H4 (cell line): ENCODE measurements at regions not wholly inside any gene's neighbourhood (a gene's known extent, or its start where the extent isn't known, plus 50 kb on each side); places are given as distances from the start of the nearest gene placed in this dataset.
"Not testable (repeated sequence)": the region's sequence is repeated elsewhere in the genome, so short reads cannot be mapped to it uniquely, and the experiment has no call there.

Experiments
- DNase-seq: peaks from one replicate; pipeline ENCODE4 v3.0.0-alpha.2; 2015; ENCODE audit warnings: low spot score

- no peak for DNase-seq
Measured at GRCh38 chr11:109480251-109480650, 58.3 kb downstream of the C11orf87 start.

GRCh38 chr11:109486129-109486528, 64.1 kb downstream of the C11orf87 start:
- DNase-seq = no peak

GRCh38 chr11:109490953-109491635, 69.1 kb downstream of the C11orf87 start:
- no peak for DNase-seq

- DNase-seq = no peak
Measured at GRCh38 chr11:109506115-109506514, 84.1 kb downstream of the C11orf87 start.

- DNase-seq = no peak
Measured at GRCh38 chr11:109507331-109507730, 85.3 kb downstream of the C11orf87 start.

- DNase-seq = no peak
Measured at GRCh38 chr11:109507836-109508561, 86.0 kb downstream of the C11orf87 start.

- no peak for DNase-seq
Measured at GRCh38 chr11:109508943-109509342, 87.0 kb downstream of the C11orf87 start.

- no peak for DNase-seq
Measured at GRCh38 chr11:109510316-109510715, 88.3 kb downstream of the C11orf87 start.

GRCh38 chr11:109511598-109511997, 89.6 kb downstream of the C11orf87 start:
- DNase-seq = no peak

GRCh38 chr11:109512249-109512648, 90.3 kb downstream of the C11orf87 start:
- DNase-seq = no peak

GRCh38 chr11:109512680-109513079, 90.7 kb downstream of the C11orf87 start:
- no peak for DNase-seq

GRCh38 chr11:109514313-109515018, 92.5 kb downstream of the C11orf87 start:
- no peak for DNase-seq

- no peak for DNase-seq
Measured at GRCh38 chr11:109519253-109519652, 97.3 kb downstream of the C11orf87 start.

GRCh38 chr11:109521571-109522086, 99.6 kb downstream of the C11orf87 start:
- DNase-seq = no peak

GRCh38 chr11:109522116-109522755, 100.2 kb downstream of the C11orf87 start:
- DNase-seq = no peak

- DNase-seq = not testable (repeated sequence)
Measured at GRCh38 chr11:109525636-109526035, 103.6 kb downstream of the C11orf87 start.

- DNase-seq = no peak
Measured at GRCh38 chr11:109526061-109526460, 104.1 kb downstream of the C11orf87 start.

- no peak for DNase-seq
Measured at GRCh38 chr11:109526931-109527330, 104.9 kb downstream of the C11orf87 start.

GRCh38 chr11:109527496-109527895, 105.5 kb downstream of the C11orf87 start:
- DNase-seq = no peak

GRCh38 chr11:109547356-109548027, 125.5 kb downstream of the C11orf87 start:
- peak; percentile 53 for DNase-seq

- DNase-seq = no peak
Measured at GRCh38 chr11:109552376-109552775, 130.4 kb downstream of the C11orf87 start.
